HG03135 (cell line): ENCODE measurements at regions not wholly inside any gene's neighbourhood (a gene's known extent, or its start where the extent isn't known, plus 50 kb on each side); places are given as distances from the start of the nearest gene placed in this dataset.

Experiments used
- ATAC-seq: cut with Tn5 transposase; IDR thresholded peaks from one replicate; pipeline ENCODE4 v1.9.1; 2021; ENCODE audit warnings: mild to moderate bottlenecking, moderate library complexity; ENCODE audit not compliant: unreplicated experiment

DNA sequence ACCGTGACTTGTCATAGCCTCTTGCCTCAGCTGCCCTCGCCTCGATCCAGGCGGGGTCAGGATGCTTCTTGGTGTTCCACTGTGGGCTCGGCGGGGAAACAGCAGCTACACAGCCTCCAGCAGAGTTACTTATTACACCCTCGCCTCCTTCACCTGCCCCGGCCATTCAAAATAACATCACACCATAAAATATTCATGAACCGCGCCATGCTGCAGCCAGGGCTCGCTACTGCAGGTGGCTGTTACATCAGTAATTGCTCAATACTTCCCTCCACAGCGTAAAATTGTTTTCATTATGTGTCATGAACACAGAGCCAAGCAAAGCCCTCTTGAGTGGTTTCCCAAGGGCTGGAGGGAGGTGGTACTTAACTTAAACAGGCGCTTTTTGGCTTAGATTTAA is 241.5 kb upstream of the SP8 start:
- ATAC-seq = no peak

GRCh38 chr7:21028599-21028998 is 241.9 kb upstream of the SP8 start:
- no peak for ATAC-seq

DNA sequence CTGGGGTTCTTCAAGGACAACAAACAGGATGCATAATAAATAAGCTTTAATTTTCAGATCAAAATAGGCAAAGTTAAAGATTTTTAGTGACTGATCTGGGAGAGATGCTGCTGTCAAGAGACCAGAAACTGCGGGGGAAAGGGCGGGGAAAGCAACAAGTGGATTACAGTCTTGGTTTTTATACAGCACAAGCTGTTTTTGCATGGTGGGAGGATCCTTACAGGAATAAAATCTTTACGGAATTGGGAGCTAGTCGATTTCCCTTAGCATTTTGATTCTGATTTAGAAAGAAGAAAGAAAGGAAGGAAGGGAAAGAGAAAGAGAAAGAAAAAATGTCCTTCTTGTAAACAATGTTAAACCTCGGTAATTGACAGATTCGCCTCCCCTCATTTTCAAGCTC is 242.3 kb upstream of the SP8 start:
- ATAC-seq = no peak

DNA sequence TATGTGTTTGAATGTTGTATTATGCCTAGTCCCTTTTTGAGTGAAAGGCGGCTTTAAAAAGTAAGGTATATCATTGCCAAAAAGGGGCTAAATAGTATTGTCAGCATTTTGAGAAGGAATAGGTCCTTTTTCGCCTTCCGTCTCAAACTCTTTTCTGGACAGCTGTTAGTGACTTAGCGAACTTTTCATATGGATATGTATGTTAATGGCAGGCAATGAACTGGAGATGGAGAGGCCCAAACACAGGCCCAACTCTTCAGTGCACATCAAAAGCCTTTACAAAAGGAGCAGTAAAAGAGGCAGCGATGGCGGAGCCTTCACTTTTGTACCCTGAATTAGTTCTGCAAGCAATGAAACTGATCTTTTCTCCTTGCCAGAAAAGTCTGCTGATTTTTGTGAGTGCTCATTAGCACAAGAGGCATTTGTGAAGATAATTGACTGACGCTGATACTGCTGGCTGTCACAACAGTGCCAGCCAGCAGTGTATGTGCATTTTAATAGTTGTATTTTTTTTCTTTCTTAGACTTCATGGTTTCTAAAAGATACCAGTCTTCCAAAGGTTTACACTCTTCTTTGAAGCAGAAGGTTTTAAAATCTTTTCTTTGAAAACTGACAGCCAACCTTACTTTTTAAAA is 243.7 kb upstream of the SP8 start:
- no peak for ATAC-seq

GRCh38 chr7:21041252-21041651 is 254.6 kb upstream of the SP8 start:
- no peak for ATAC-seq

DNA sequence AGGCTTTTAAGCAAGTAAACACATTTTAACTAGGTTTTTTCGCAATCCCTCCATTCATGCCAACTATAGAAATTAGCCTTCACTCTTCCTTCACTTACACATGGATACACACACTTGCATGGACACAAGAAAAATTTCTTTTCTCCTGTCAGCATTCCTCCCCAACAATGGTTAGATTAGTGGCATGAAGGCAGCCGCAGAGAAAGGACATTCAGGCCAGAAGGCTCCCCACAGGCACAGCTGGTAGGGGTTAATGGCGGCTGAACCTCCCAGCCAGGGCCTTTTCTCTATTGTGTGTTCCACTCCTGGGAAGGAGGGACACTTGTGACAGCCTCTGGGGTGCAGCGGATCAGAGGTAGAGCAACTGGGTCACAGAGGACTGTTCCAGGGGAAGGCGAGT is 255.0 kb upstream of the SP8 start:
- no peak for ATAC-seq

GRCh38 chr7:21044384-21044783 is 257.7 kb upstream of the SP8 start:
- ATAC-seq = no peak

- ATAC-seq = no peak
These were observed 258.4 kb upstream of the SP8 start for GRCh38 chr7:21044913-21045568.

DNA sequence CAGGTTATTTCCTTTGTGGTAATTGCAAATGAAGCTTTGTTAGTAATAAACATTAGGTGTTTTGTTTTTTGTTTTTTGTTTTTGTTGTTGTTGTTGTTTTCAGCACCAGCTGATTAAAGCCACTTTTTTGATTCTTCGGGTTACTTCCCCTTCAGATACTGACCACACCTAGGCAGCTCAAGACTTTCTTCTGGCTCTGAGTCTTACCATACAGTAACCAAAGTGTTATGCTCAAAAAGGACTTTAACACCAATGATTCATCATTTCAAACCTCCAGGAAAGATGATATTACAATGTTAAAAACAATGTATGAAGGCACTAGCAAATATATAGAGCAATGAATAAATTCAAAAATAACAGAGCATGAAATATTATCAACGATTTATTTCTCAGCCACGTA is 265.2 kb upstream of the SP8 start:
- ATAC-seq = no peak

GRCh38 chr7:21054427-21055112 is 267.9 kb upstream of the SP8 start:
- ATAC-seq = no peak

- ATAC-seq = no peak
These were observed 272.4 kb upstream of the SP8 start for GRCh38 chr7:21059069-21059468.

GRCh38 chr7:21063106-21063505 is 276.4 kb upstream of the SP8 start:
- no peak for ATAC-seq

DNA sequence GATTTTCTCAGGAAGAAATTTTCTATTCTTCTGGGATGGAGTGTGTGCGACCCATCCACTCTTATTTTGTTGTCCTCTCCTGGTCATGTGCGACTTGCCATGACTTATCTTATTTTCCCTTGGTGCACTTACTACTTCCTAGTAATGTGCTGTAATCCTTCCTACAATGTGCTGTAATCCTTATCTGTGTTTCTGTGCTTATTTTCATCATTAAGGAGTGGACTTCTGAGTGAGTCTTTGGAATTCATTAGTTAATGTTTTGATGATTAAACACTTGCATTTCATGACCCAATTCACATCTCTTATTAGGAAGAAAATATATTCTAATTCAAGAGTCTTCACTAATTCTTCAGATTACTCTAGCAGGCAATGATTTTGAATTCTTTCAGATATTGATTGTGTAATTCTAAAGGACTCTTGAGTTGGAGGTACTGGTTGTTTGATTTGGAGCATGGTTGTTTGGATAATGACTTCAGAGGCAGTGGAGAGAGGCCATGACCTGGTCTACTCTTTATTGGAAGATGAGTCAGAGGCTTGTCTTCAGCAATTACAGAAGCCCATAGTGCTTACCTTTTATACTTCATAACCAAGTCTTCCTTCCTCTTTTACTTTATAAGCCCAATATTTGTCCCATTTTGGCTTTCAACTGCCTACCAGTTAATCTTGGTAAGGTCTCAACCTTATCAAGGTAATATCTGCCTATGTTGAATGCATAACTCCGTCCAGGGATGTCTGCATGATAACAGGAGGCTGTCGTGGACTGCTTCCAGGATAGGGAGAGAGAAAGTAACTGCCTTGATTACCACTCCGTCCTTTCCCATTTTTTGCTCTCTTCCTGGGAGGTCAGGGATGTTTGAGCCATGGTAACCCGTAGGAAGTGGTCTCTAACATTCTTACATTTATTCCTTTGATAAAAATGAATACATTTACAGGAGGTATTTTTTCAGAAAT is 278.3 kb upstream of the SP8 start:
- ATAC-seq = no peak

DNA sequence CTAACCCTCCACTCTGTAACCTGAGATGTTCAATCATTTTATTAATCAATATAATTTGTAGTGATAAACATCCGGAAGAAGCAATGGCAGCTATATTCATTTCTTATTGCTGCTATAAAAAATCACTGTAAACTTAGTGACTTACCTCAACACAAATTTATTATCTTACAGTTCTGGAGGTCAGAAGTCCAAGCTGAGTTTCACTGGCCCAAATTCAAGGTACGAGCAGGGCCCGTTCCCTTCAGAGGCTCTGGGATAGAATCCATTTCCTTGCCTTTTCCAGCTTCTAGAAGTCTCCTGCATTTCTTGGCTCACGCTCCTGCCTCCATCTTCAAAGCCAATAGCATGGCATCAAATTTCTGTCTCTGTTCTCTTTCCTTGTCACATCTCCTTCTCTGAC is 279.5 kb upstream of the SP8 start:
- ATAC-seq = no peak

DNA sequence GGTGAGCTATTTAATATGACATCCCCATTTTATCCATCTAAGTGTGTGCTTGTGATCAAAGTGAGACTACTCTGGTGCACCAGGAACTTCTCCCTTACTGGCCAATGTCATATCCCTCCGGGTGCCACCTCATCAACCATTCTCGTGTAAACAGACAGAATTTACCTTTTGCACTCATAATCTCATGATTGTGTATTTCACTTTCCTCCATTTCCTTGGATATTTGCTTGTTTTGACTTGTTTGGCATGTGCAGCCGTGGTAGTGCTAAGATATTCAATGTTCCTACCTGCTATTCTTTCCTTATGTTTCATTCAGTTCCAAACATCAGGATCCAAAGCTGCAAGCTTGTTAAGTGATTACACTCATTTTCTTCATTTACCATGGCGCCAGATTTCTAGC is 280.5 kb upstream of the SP8 start:
- ATAC-seq = no peak

- ATAC-seq = no peak
These were observed 283.9 kb upstream of the SP8 start for GRCh38 chr7:21070571-21071090.

DNA sequence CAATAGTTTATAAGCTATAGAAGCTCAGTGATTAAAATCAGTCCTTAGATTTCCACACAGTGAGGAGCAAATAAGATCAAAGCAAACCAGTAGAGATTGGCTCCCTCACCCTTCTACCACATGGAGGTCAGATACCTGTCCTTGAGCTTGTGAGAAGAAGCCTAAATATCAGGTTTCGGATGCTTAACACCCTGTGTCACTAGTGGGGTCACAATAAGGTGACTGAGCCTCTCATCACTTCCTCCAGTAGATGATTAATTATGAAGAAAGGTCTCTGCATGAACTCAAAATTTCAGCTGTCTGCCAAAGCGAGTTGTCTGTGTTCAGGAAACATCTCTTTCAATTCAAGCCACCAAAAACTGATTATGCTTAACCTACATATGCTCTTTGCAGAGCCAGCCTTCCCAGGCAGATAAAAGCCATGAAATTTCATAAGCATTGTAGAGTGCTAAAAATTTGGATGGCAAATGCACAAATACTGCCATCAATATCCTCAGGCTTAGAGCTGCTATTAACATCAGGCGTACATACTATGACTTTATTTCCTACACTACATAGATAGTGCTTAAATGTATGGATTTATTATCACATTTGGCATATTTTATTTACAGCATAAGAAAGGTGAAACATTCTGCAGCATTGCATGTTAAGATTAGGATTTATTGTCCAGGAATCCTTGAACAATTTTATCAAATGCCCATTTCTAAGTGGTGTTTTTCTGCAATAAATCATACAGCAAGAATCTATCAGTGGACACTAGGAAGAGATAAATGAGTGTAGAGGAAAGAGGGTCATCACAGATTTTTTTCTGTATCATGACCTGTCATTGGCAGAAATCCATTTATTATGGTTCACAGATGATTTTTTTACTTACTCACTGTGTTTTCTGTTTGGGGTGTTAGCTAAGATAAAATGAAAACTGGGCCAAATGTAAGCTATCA is 285.1 kb upstream of the SP8 start:
- ATAC-seq = peak; percentile 71

- ATAC-seq = no peak
These were observed 289.4 kb upstream of the SP8 start for GRCh38 chr7:21076054-21076453.

GRCh38 chr7:21076574-21076973 is 289.9 kb upstream of the SP8 start:
- ATAC-seq = no peak

DNA sequence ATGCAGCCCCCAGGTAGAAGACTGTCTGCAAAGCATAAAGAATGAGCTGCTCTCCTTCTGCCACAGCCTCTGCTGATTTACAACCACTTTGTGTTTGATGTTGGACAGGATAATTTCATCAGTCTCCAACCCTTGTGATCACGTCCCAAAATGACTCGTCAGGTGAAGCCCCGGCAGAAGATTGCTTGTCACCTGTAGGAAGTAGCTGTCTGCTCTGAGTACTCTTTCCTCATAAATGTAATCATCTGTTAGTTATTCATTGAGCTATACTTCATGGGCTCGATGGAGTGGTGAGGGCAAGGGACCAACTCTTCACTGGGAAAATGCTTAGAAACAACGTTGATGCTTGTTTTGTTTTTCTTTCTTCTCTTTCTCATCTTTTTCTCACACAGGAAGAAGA is 290.9 kb upstream of the SP8 start:
- ATAC-seq = no peak
